Ascending aorta (tissue), 2 donors: ENCODE measurements at regions not wholly inside any gene's neighbourhood (a gene's known extent, or its start where the extent isn't known, plus 50 kb on each side); places are given as distances from the start of the nearest gene placed in this dataset.

Source experiments
- DNase-seq, 2 donors: peaks; one replicate each; pipeline ENCODE4 v3.0.0-alpha.2; 2019; ENCODE audit warnings: low spot score in 2 of 2
- H3K27ac ChIP-seq, 2 donors: fragments of 200-600 bp; sonication (generic); one replicate each; pipeline ENCODE4 v1.5.1; 2016 to 2017; ENCODE audit warnings: mild to moderate bottlenecking in 1 of 2
- H3K27me3 ChIP-seq: fragments of 200-600 bp; sonication (generic); one replicate; pipeline ENCODE4 v1.5.1; 2017
- H3K36me3 ChIP-seq, 2 donors: fragments of 200-600 bp; sonication (generic); one replicate each; pipeline ENCODE4 v1.5.1; 2016
- H3K4me1 ChIP-seq, 2 donors: fragments of 200-600 bp; sonication (generic); one replicate each; pipeline ENCODE4 v1.5.1; 2016 to 2017; ENCODE audit warnings: mild to moderate bottlenecking in 1 of 2
- H3K4me3 ChIP-seq, 2 donors: fragments of 200-600 bp; sonication (generic); one replicate each; pipeline ENCODE4 v1.5.1; 2016 to 2017; ENCODE audit warnings: mild to moderate bottlenecking in 1 of 2
- H3K9me3 ChIP-seq, 2 donors: fragments of 200-600 bp; sonication (generic); one replicate each; pipeline ENCODE4 v1.5.1; 2016
- CTCF ChIP-seq, 3 experiments: fragments of 200-600 bp in 2 of 3; fragments of 450-650 bp in 1 of 3; sonication (generic) in 2 of 3; IDR thresholded peaks; one replicate each; pipeline ENCODE4 v1.5.1; 2016 to 2019; ENCODE audit warnings: antibody characterized with exemption in 3 of 3, mild to moderate bottlenecking in 1 of 3, moderate library complexity in 1 of 3
- intact Hi-C: fragments of 100-400 bp; cut with DNase I; formaldehyde crosslinking; loops from one replicate; pipeline ENCODE4 v1.15.1; 2023

DNA sequence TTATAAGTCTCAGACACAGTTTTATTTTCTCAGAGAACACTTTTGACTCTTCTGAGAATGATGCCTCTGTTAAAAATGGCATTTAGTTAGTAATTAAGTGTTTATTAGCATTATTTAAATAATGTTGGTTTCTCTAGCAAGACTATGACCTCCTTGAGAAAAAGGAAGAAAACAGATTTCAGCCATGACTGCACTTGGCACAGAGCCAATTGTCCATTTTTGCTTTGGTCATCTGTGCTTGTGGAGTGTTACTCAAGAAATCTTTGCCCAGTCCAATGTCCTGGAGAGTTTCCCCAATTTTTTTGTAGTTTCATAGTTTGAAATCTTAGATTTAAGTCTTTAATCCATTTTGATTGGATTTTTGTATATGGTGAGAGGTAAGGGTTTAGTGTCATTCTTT, 1229.4 kb upstream of the FAM98A start:
- no peaks in the 10 kb centered on the region for H3K27me3 ChIP-seq
- intact Hi-C loops = no loop called here
- H3K4me1 ChIP-seq = no peaks in the 10 kb centered on the region
- H3K4me3 ChIP-seq = no peak overlapping the region
- H3K27ac ChIP-seq = no peak overlapping the region
- DNase-seq = no peak
- no peaks in the 10 kb centered on the region for H3K9me3 ChIP-seq
- no peaks in the 10 kb centered on the region for H3K36me3 ChIP-seq
- TF ChIP-seq CTCF (IDR thresholded peaks at IDR 0.05) = no peak

GRCh38 chr2:34827398-34827797, 1228.3 kb upstream of the FAM98A start:
- no peak for DNase-seq
- no peaks in the 10 kb centered on the region for H3K4me1 ChIP-seq
- no peak overlapping the region for H3K4me3 ChIP-seq
- TF ChIP-seq CTCF (IDR thresholded peaks at IDR 0.05) = no peak
- H3K27ac ChIP-seq = no peak overlapping the region
- intact Hi-C loops = no loop called here
- no peaks in the 10 kb centered on the region for H3K9me3 ChIP-seq
- H3K36me3 ChIP-seq = no peaks in the 10 kb centered on the region
- no peaks in the 10 kb centered on the region for H3K27me3 ChIP-seq

DNA sequence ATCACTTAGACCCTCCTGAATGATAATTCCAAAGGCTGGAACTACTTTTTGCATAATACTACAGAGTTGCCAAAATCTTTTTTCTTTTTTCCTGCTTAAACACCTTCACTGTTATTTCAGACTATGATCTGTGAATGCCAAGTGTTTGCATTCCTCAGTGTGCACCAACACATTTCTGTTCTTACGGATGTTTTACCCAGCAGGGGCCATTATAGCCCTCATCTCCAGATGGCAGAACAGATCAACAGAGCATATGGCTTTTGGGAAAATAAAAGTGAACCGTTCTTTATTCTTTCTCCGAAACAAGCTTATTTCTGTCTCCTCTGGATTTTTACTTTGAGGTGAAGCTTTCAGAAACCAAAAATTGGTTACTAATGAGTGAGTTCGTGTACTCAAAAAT, 1226.6 kb upstream of the FAM98A start:
- intact Hi-C loops = no loop called here
- DNase-seq = no peak
- H3K27me3 ChIP-seq = no peaks in the 10 kb centered on the region
- H3K27ac ChIP-seq = no peak overlapping the region
- TF ChIP-seq CTCF (IDR thresholded peaks at IDR 0.05) = no peak
- no peak overlapping the region for H3K4me3 ChIP-seq
- no peaks in the 10 kb centered on the region for H3K4me1 ChIP-seq
- no peaks in the 10 kb centered on the region for H3K9me3 ChIP-seq
- H3K36me3 ChIP-seq = no peaks in the 10 kb centered on the region

- no peaks in the 10 kb centered on the region for H3K36me3 ChIP-seq
- DNase-seq = no peak
- H3K27me3 ChIP-seq = no peaks in the 10 kb centered on the region
- intact Hi-C loops = no loop called here
- no peaks in the 10 kb centered on the region for H3K9me3 ChIP-seq
- H3K27ac ChIP-seq = no peak overlapping the region
- no peak overlapping the region for H3K4me3 ChIP-seq
- TF ChIP-seq CTCF (IDR thresholded peaks at IDR 0.05) = no peak
- no peaks in the 10 kb centered on the region for H3K4me1 ChIP-seq
Observed at GRCh38 chr2:34822616-34823015, 1223.5 kb upstream of the FAM98A start.

GRCh38 chr2:34815052-34815741, 1216.1 kb upstream of the FAM98A start:
- H3K27ac ChIP-seq = no peak overlapping the region
- TF ChIP-seq CTCF (IDR thresholded peaks at IDR 0.05) = no peak
- H3K4me3 ChIP-seq = no peak overlapping the region
- intact Hi-C loops = no loop called here
- no peaks in the 10 kb centered on the region for H3K36me3 ChIP-seq
- no peaks in the 10 kb centered on the region for H3K9me3 ChIP-seq
- no peaks in the 10 kb centered on the region for H3K27me3 ChIP-seq
- no peak for DNase-seq
- H3K4me1 ChIP-seq = no peaks in the 10 kb centered on the region

DNA sequence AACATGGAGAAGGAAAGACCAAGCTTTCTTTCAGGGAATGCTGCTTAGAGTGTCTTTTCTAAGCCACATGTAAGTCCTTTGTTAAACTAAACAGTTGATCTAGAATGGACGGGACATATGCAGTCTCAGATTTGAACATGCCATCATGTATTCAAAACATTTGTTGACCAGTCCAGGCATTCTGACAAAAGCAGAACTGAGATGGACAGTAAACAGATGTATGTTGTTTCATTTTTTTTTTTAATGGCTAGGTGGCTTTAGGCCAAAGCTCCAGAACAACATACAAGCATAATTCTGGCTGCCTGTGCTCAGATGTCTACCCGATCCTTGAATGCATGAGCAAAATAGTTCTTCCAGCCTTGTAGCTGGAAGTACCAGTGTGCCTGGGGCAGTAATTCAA, 1211.4 kb upstream of the FAM98A start:
- DNase-seq = no peak
- Histone ChIP-seq H3K27ac (no peak overlapping the region), H3K9me3 (no peaks in the 10 kb centered on the region), H3K4me3 (no peak overlapping the region), H3K27me3 (no peaks in the 10 kb centered on the region), H3K36me3 (no peaks in the 10 kb centered on the region), H3K4me1 (no peaks in the 10 kb centered on the region)
- TF ChIP-seq CTCF (IDR thresholded peaks at IDR 0.05) = no peak
- intact Hi-C loops = no loop called here
